GM12892 (cell line): ENCODE measurements at regions not wholly inside any gene's neighbourhood (a gene's known extent, or its start where the extent isn't known, plus 50 kb on each side); places are given as distances from the start of the nearest gene placed in this dataset.

Experiments
- POLR2A ChIP-seq: IDR thresholded peaks from 2 replicates; pipeline ENCODE4 v1.6.1; 2011; ENCODE audit warnings: low read depth, low read length, control low read depth
- POLR2AphosphoS5 ChIP-seq: IDR thresholded peaks from 2 replicates; pipeline ENCODE4 v1.6.1; 2011; ENCODE audit warnings: low read depth, low read length, control low read depth

DNA sequence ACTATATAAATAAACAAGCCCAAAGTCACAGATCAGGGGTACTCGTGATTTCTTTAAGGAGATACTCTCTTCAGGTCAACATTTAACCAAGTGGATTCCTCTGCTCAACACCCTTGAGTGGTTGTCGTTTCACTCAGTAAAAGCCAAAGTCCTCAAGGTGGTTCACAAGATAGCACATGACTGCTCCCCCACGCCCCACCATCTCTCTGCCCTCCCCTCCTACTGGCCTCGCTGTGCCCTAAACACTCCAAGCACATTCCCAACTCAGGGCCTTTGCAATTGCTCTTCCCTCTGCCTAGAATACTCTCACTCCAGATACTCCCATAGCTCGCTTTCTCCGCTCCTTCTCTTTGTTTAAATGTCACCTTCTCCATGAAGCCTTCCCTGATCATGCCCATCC is 72.1 kb upstream of the FHIP2A start:
- no peak for TF ChIP-seq POLR2A
- TF ChIP-seq POLR2AphosphoS5, result no peak
